GM06990 (cell line): ENCODE measurements at regions not wholly inside any gene's neighbourhood (a gene's known extent, or its start where the extent isn't known, plus 50 kb on each side); places are given as distances from the start of the nearest gene placed in this dataset.
"Not testable (repeated sequence)": the region's sequence is repeated elsewhere in the genome, so short reads cannot be mapped to it uniquely, and the experiment has no call there.

Source experiments
- DNase-seq: peaks from one replicate; pipeline ENCODE4 v3.0.0-alpha.2; 2011; ENCODE audit not compliant: insufficient read length; ENCODE audit errors: extremely low read depth
- H3K27me3 ChIP-seq: replicated peaks from 2 replicates; pipeline ENCODE4 v1.6.0; 2011; ENCODE audit warnings: low read length; ENCODE audit not compliant: control insufficient read depth, insufficient read depth
- H3K36me3 ChIP-seq: 2 replicates; pipeline ENCODE4 v1.5.1; 2011; ENCODE audit warnings: low read length; ENCODE audit not compliant: control insufficient read depth, insufficient read depth
- H3K4me3 ChIP-seq: replicated peaks from 2 replicates; pipeline ENCODE4 v1.5.1; 2011; ENCODE audit warnings: low read depth, mild to moderate bottlenecking, control low read depth, low read length
- TF ChIP-seq, protein P1 (sequence below): IDR thresholded peaks from 2 replicates; pipeline ENCODE4 v1.5.1; 2011; ENCODE audit warnings: low read length, control low read depth, mild to moderate bottlenecking, inconsistent platforms; ENCODE audit not compliant: insufficient read depth, poor library complexity, severe bottlenecking

DNA sequence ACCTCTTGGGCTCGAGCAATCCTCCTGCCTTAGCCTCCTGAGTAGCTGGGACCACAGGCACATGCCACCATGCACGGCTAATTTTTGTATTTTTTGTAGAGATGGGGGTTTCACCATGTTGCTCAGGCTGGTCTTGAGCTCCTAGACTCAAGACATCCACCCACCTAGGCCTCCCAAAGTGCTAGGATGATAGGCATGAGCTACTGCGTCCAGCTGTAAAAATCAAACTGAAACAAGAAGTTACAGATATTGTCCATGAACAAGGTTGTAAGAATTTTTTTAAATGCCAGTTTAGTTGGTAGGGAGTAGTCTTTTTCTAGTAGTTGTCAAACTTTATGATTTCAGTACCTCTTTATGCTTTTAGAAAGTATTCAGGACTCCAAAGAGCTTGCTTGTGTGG is 424.4 kb upstream of the PMFBP1 start:
- Histone ChIP-seq H3K4me3 (no peak overlapping the region), H3K27me3 (no peaks in the 10 kb centered on the region), H3K36me3 (no peaks in the 10 kb centered on the region)
- TF ChIP-seq, protein P1, sequence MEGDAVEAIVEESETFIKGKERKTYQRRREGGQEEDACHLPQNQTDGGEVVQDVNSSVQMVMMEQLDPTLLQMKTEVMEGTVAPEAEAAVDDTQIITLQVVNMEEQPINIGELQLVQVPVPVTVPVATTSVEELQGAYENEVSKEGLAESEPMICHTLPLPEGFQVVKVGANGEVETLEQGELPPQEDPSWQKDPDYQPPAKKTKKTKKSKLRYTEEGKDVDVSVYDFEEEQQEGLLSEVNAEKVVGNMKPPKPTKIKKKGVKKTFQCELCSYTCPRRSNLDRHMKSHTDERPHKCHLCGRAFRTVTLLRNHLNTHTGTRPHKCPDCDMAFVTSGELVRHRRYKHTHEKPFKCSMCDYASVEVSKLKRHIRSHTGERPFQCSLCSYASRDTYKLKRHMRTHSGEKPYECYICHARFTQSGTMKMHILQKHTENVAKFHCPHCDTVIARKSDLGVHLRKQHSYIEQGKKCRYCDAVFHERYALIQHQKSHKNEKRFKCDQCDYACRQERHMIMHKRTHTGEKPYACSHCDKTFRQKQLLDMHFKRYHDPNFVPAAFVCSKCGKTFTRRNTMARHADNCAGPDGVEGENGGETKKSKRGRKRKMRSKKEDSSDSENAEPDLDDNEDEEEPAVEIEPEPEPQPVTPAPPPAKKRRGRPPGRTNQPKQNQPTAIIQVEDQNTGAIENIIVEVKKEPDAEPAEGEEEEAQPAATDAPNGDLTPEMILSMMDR = no peak
- DNase-seq = no peak

DNA sequence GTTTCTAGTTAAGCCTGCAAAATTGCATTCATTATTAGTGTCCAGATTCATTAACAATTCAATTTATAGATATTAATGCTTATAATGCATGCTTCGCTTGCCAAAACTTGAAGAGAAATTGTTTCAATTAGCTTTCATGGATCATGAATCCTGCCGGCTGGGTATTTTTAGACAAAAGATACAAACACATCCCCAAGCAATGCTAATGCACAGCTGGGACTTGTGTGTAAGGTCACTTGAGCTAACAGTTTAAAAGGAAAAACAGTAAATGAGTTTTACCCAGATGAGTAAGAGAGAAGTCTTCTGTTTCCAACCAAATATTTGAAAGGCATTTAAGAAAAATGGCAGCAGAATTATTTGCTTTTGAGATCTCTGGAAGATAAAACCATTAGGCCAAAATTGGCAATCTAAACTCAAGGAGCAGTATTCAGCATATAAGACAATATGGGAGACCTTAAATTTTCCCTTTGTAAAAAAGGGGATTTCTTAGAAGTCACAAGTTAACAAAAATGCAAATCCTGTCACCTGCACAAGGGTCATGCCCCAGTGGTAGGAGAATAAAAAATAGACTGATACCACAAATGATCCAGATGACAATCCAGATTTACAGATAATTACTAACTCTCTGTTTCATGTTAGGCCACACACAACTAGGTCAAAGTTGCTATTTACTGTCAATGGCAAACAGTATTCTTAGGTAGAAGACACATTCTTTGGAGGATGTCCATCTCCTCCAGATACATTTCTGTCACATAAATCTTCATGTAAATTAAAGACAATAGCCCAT is 418.4 kb upstream of the PMFBP1 start:
- Histone ChIP-seq H3K27me3 (no peaks in the 10 kb centered on the region), H3K36me3 (no peaks in the 10 kb centered on the region), H3K4me3 (no peak overlapping the region)
- TF ChIP-seq, protein P1 = no peak
- peak; percentile 30 for DNase-seq

DNA sequence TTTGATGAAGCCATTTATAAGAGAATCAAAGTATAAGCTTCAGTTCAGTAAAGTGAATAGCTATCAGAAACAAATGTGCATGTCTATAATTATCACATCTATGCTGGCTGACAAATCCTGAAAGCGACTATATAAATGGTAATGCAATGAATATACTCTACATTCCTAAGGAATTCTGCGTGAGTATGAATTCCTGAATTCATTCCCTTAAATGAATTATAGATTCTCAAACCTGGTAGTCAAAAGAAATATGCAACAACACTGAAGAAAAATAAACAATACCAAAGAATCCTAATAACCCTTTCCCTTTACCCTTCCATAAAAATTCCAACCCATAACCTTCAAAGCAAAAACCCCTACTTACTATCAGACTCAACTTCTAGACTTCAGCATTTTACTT is 416.6 kb upstream of the PMFBP1 start:
- TF ChIP-seq, protein P1 = no peak
- Histone ChIP-seq H3K36me3 (no peaks in the 10 kb centered on the region), H3K27me3 (no peaks in the 10 kb centered on the region), H3K4me3 (no peak overlapping the region)
- DNase-seq = no peak

DNA sequence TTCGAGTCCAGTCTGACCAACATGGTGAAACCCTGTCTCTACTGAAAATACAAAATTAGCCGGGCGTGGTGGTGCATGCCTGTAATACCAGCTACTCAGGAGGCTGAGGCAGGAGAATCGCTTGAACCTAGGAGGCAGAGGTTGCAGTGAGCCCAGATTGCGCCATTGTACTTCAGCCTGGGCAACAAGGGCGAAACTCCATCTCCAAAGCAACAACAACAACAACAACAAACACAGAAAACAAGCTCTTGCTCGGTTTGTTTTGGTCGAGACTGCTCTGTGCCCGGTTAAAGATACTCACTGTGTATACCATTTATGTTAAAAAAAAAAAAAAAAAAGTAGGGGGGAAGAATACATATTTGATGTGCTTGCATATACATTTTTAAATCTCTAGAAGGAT is 406.1 kb upstream of the PMFBP1 start:
- not testable (repeated sequence) for DNase-seq, H3K27me3 ChIP-seq, H3K36me3 ChIP-seq, H3K4me3 ChIP-seq

DNA sequence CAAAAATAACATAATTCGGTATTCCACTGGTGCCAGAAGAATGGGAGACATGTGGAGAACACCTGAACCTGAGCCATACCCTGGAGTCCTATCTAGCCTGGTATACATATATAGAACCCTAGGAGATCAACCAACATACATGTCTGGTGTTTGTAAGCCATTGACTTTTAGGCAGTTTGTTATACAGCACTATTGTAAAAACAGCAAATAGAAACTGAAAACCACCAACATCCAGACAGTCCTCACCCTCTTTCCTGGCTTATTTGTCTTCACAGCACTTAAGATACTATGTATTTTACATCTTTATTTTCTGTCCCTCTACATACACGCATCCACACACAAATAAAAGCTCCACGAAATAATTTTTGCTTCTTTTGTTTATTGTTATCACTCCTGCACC is 404.2 kb upstream of the PMFBP1 start:
- H3K36me3 ChIP-seq = no peaks in the 10 kb centered on the region
- TF ChIP-seq, protein P1 = no peak
- no peak overlapping the region for H3K4me3 ChIP-seq
- no peaks in the 10 kb centered on the region for H3K27me3 ChIP-seq
- no peak for DNase-seq

DNA sequence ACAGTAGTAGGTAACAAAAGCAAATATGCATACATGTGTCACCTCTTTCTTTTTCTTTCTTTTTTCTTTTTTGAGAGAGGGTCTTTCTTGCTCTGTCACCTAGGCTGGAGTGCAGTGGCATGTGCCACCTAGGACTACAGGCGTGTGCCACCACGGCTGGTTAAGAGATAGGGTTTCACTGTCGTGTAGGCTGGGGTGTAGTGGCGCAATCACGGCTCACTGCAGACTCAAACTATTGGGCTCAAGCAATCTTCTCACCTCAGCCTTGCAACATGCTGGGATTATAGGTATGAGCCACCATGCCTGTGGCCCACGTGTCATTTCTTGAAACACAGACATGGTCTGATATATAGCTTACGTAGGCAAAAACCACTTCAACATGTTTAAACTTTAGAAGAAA is 397.7 kb upstream of the PMFBP1 start:
- TF ChIP-seq, protein P1 = no peak
- no peaks in the 10 kb centered on the region for H3K27me3 ChIP-seq
- H3K4me3 ChIP-seq = no peak overlapping the region
- no peaks in the 10 kb centered on the region for H3K36me3 ChIP-seq
- DNase-seq = no peak
